ENCODE measurements at regions not wholly inside any gene's neighbourhood (a gene's known extent, or its start where the extent isn't known, plus 50 kb on each side); places are given as distances from the start of the nearest gene placed in this dataset.
"Not testable (repeated sequence)": the region's sequence is repeated elsewhere in the genome, so short reads cannot be mapped to it uniquely, and the experiment has no call there.

- not testable (repeated sequence) for DNase-seq
Observed at GRCh38 chr2:132332345-132333033, 84.1 kb upstream of the GPR39 start.

GRCh38 chr2:132337135-132337534 is 79.5 kb upstream of the GPR39 start:
- DNase-seq = not testable (repeated sequence)

- DNase-seq = not testable (repeated sequence)
Observed at GRCh38 chr2:132337844-132338243, 78.8 kb upstream of the GPR39 start.

GRCh38 chr2:132347041-132347780 is 69.4 kb upstream of the GPR39 start:
- not testable (repeated sequence) for DNase-seq

GRCh38 chr2:132349092-132349687 is 67.4 kb upstream of the GPR39 start:
- not testable (repeated sequence) for DNase-seq

- DNase-seq = not testable (repeated sequence)
Observed at GRCh38 chr2:132351668-132352067, 64.9 kb upstream of the GPR39 start.

GRCh38 chr2:132352481-132353001 is 64.1 kb upstream of the GPR39 start:
- DNase-seq = not testable (repeated sequence)

- not testable (repeated sequence) for DNase-seq
Observed at GRCh38 chr2:132353380-132353779, 63.2 kb upstream of the GPR39 start.

- DNase-seq = not testable (repeated sequence)
Observed at GRCh38 chr2:132360964-132361363, 55.6 kb upstream of the GPR39 start.

GRCh38 chr2:132361498-132361897 is 55.1 kb upstream of the GPR39 start:
- not testable (repeated sequence) for DNase-seq

- not testable (repeated sequence) for DNase-seq
Observed at GRCh38 chr2:132363352-132363751, 53.3 kb upstream of the GPR39 start.

- DNase-seq = not testable (repeated sequence)
Observed at GRCh38 chr2:132365963-132366362, 50.6 kb upstream of the GPR39 start.

- no peak for DNase-seq
Observed at GRCh38 chr2:132366421-132367180, 50.0 kb upstream of the GPR39 start.

All from activated CD8-positive, alpha-beta memory T cell treated with anti-CD3 and anti-CD28 coated beads, Interleukin-2, amount 50 U/mL, for 48 hours (primary cell).